Nephron progenitor cell (in vitro differentiated cells): ENCODE measurements at regions not wholly inside any gene's neighbourhood (a gene's known extent, or its start where the extent isn't known, plus 50 kb on each side); places are given as distances from the start of the nearest gene placed in this dataset.

Experiments used
- DNase-seq: peaks from one replicate; pipeline ENCODE4 v3.0.0; 2021
- H3K27ac Mint-ChIP-seq: 2 replicates; pipeline ENCODE4 v1.8.0; 2021; ENCODE audit warnings: mild to moderate bottlenecking, moderate library complexity, mixed read lengths
- H3K27me3 Mint-ChIP-seq: 2 replicates; pipeline ENCODE4 v1.8.0; 2021; ENCODE audit warnings: mild to moderate bottlenecking, low read depth, mixed read lengths; ENCODE audit not compliant: poor library complexity
- H3K36me3 Mint-ChIP-seq: 2 replicates; pipeline ENCODE4 v1.8.0; 2021; ENCODE audit warnings: low read depth, mixed read lengths
- H3K4me1 Mint-ChIP-seq: 2 replicates; pipeline ENCODE4 v1.8.0; 2021; ENCODE audit warnings: mixed read lengths
- H3K4me3 Mint-ChIP-seq: 2 replicates; pipeline ENCODE4 v1.8.0; 2021; ENCODE audit warnings: mild to moderate bottlenecking, moderate library complexity, mixed read lengths
- H3K9me3 Mint-ChIP-seq: 2 replicates; pipeline ENCODE4 v1.8.0; 2021; ENCODE audit warnings: mild to moderate bottlenecking, moderate library complexity, mixed read lengths
- TF ChIP-seq, protein P1 (sequence below): fragments of 200-600 bp; sonication (generic); IDR thresholded peaks from 2 replicates; pipeline ENCODE4 v1.5.0; 2021; ENCODE audit warnings: antibody characterized with exemption

DNA sequence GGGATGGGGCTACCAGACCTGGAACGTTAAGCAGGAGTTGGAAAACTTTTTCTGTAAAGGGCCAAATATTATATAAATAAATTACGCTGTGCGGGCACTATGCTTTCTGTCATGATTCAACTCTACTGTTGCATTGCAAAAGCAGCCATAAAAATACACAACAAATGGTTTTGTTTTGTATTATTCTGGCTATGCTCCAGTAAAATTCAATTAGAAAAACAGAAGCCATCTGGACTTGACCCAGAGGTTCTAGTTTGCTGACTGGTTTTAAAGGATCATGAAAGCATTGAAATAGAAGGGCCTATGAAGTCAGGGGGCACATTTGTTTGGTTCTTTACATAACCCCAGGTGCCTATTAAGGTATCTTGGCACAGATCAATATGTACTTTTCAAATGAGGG lies 647.4 kb upstream of the LMCD1 start:
- Mint-ChIP-seq H3K9me3 (no peaks in the 10 kb centered on the region), H3K4me1 (no peaks in the 10 kb centered on the region), H3K4me3 (no peak overlapping the region), H3K27me3 (no peaks in the 10 kb centered on the region), H3K27ac (no peak overlapping the region), H3K36me3 (no peaks in the 10 kb centered on the region)
- no peak for DNase-seq
- TF ChIP-seq, protein P1, sequence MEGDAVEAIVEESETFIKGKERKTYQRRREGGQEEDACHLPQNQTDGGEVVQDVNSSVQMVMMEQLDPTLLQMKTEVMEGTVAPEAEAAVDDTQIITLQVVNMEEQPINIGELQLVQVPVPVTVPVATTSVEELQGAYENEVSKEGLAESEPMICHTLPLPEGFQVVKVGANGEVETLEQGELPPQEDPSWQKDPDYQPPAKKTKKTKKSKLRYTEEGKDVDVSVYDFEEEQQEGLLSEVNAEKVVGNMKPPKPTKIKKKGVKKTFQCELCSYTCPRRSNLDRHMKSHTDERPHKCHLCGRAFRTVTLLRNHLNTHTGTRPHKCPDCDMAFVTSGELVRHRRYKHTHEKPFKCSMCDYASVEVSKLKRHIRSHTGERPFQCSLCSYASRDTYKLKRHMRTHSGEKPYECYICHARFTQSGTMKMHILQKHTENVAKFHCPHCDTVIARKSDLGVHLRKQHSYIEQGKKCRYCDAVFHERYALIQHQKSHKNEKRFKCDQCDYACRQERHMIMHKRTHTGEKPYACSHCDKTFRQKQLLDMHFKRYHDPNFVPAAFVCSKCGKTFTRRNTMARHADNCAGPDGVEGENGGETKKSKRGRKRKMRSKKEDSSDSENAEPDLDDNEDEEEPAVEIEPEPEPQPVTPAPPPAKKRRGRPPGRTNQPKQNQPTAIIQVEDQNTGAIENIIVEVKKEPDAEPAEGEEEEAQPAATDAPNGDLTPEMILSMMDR, result no peak

DNA sequence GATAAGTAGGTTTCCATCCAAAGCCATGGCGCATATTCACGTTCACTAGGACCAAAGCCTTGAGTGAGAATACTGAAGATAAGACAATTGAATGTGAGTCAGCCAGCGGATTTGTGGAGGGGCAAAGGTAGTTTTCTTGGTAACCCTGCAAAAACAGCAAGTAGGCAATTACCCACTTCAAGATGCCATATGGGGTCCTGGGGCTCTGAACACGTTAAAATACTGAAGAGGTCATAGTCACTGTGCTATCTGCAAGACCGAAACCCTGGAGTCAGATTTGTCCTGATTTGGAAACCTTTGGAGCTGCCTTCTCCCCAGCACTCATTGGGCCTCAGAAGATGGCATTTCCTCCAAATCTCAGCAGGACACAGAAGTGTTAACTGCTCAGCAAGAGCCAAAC lies 646.9 kb upstream of the LMCD1 start:
- no peaks in the 10 kb centered on the region for H3K27me3 Mint-ChIP-seq
- H3K9me3 Mint-ChIP-seq, result no peaks in the 10 kb centered on the region
- H3K4me1 Mint-ChIP-seq, result no peaks in the 10 kb centered on the region
- no peaks in the 10 kb centered on the region for H3K36me3 Mint-ChIP-seq
- H3K27ac Mint-ChIP-seq, result no peak overlapping the region
- DNase-seq, result no peak
- H3K4me3 Mint-ChIP-seq, result no peak overlapping the region
- TF ChIP-seq, protein P1, result no peak

DNA sequence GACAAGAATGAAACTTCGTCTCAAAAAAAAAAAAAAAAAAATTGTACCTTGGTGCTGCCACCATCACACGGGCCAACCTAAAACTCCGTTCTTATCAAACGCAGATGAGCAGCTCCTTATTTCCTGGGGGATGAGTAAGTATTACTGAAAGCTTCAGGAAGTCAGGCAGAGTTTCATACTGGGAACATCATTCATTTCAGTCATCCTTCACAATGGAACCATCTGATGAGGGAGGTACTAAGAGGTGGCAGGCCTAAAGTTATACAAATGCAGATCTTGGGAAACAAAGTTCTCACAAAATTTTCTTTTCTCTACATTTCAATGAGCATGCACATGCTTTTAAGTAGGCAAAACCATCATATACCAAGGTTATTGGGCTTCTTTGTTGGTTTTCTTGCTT lies 636.0 kb upstream of the LMCD1 start:
- TF ChIP-seq, protein P1, result no peak
- Mint-ChIP-seq H3K36me3 (no peaks in the 10 kb centered on the region), H3K27me3 (peaks cover 8% of the 10 kb centered on the region)

DNA sequence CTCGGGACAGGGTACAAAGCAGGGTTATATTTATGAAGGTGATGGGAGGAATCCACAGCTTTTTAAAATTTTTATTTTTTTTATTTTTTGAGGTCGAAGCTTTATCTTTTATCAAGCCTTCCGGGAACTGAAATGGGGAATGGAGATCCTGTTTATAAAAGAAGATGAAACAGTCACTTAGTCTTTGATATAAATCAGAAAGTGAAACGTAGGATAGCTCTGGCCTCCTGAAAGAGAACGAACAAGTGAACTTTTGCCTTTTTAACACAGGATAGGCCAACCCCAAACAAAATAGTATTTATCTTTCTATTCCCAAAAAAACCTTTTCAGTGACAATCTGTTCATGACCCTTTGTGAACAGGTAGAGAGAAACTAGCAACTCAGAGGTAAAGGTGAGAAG lies 634.0 kb upstream of the LMCD1 start:
- no peaks in the 10 kb centered on the region for H3K36me3 Mint-ChIP-seq
- H3K27me3 Mint-ChIP-seq, result peaks cover 8% of the 10 kb centered on the region
- TF ChIP-seq, protein P1, result no peak
- no peak overlapping the region for H3K4me3 Mint-ChIP-seq
- no peaks in the 10 kb centered on the region for H3K4me1 Mint-ChIP-seq
- no peak for DNase-seq
- H3K27ac Mint-ChIP-seq, result no peak overlapping the region
- H3K9me3 Mint-ChIP-seq, result no peaks in the 10 kb centered on the region

More for the DNA sequence above, 636.0 kb upstream of the LMCD1 start:
- no peak for DNase-seq
- no peaks in the 10 kb centered on the region for H3K9me3 Mint-ChIP-seq
- H3K4me3 Mint-ChIP-seq, result no peak overlapping the region
- no peaks in the 10 kb centered on the region for H3K4me1 Mint-ChIP-seq
- no peak overlapping the region for H3K27ac Mint-ChIP-seq

DNA sequence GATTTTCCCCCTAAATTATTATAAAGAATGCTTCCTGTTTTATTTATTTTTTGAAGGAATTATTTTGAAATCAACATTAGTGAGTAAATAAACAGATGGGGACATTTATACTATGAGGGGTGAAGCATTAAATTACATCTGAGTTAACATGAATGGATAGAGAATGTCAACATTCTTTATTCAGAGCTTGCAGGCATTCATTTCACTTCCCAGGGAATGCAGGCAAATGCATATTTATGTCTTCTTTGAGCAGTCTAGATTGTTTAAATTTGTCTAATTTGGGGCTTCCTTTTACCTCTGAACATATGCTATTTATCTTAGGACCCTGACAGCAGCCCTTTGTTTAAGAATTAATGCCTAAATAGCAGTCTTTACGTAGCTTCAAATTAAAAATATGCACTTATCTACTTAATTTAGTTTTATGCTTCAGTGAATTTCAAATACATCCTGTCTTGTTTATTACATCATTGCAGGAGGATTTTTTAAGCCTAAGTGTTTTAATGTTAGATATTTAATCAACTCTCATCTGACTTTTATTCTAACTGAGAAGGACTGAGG lies 630.5 kb upstream of the LMCD1 start:
- H3K36me3 Mint-ChIP-seq, result no peaks in the 10 kb centered on the region
- TF ChIP-seq, protein P1, result no peak
- no peaks in the 10 kb centered on the region for H3K4me1 Mint-ChIP-seq
- no peak overlapping the region for H3K27ac Mint-ChIP-seq
- H3K4me3 Mint-ChIP-seq, result no peak overlapping the region
- no peaks in the 10 kb centered on the region for H3K27me3 Mint-ChIP-seq
- DNase-seq, result no peak
- H3K9me3 Mint-ChIP-seq, result no peaks in the 10 kb centered on the region

DNA sequence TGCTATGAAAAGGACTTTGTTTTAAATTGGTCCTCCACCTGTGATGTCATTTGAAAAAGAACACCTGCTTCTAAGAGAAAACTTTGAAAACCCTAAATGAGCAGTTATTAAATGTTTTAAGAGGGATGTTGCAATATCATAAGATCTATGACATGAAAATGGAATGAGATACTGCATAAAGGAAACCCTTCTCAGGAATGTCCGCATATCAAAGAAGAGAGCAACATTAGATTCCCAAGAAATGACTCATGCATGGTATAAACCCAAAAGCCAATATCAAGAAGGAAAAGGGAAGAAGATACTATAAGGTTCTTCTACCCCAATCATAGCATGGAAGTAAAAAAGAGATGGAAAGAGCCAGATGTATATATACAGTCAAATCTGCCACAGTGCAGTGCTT lies 627.5 kb upstream of the LMCD1 start:
- TF ChIP-seq, protein P1, result no peak
- Mint-ChIP-seq H3K36me3 (no peaks in the 10 kb centered on the region), H3K9me3 (no peaks in the 10 kb centered on the region), H3K27me3 (no peaks in the 10 kb centered on the region), H3K4me3 (no peak overlapping the region), H3K27ac (no peak overlapping the region), H3K4me1 (peaks cover 8% of the 10 kb centered on the region)
- no peak for DNase-seq
